NCI-H460 (cell line): ENCODE measurements at regions not wholly inside any gene's neighbourhood (a gene's known extent, or its start where the extent isn't known, plus 50 kb on each side); places are given as distances from the start of the nearest gene placed in this dataset.

Experiments used
- DNase-seq: peaks from one replicate; pipeline ENCODE4 v3.0.0-alpha.2; 2016; ENCODE audit warnings: low read depth; ENCODE audit errors: extremely low read depth

GRCh38 chr6:4563156-4563555, 213.0 kb upstream of the CDYL start:
- no peak for DNase-seq

DNA sequence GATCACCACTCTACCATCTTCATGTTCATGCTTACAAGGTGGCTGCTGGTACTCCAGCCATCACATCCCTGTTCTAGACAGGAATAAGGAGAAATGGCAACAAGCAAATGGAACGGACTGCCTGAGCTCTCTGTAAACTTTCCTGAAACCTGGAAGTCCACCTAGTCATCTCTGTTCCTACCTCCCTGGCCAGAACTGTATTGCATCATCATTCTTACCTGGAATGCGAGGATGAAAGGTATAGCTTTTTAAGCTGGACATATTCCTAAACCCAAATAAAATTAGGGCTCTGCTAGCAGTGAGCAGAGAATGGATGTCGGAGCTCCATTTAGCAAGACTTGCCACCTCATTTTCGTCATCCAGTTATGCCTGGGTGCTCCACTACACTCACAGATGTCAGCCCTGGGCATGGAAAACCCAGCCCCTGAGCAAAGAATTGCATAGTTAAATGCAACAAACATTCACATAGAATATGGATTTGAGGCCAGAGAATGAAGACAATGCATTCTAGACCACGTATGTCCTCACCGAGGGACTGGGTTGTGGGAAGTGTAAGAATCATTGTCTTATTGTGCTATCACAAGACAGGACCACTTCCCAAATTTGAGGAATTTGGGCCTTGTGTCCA, 214.3 kb upstream of the CDYL start:
- DNase-seq, result no peak

- DNase-seq, result no peak
These were observed 215.1 kb upstream of the CDYL start for GRCh38 chr6:4561078-4561435.

- no peak for DNase-seq
These were observed 215.8 kb upstream of the CDYL start for GRCh38 chr6:4560221-4561077.

DNA sequence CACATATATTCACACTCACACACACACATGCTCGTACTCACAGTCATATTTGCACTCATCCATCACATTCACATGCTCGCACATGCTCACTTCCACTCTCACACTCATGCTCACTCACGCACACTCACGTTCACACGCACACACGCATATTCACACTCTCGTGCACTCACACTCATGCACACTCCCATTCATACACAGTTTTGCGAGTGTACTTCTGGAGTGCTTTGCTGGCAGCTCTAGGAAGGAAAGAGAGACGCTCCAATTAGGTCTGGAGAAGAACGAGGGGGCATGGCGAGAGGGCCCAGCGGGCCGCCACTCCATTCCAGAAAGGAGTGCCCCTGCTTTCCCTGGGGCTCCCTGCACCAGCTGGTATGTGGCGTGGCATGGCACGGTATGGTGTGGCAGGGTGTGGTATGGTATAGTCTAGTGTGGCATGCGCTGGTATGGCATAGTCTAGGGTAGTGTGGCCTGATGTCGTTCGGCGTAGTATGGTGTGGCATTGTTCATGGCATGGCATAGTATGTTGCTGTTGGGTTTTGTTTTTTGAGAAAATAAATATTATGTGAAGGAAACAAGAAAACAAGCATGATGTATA, 216.8 kb upstream of the CDYL start:
- DNase-seq, result no peak

DNA sequence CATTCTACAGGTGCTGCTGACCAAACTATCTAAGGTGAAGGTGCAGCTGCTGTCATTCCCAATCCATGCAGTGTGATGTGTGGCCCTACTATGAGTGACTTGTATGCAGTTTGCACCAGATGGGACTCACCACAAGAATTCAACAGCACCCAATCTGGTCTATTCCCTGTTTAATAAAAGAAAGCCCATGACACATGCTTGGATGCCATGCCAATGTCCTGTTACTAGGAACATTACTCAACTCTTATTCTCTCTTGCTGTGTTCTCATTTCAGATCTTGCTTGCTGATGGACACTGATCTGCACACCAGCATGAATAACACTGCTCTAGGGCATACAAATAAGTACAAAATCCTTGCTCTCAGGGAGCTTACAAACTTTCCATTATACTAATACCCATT, 221.6 kb upstream of the CDYL start:
- DNase-seq, result no peak

GRCh38 chr6:4553387-4553786, 222.8 kb upstream of the CDYL start:
- no peak for DNase-seq

DNA sequence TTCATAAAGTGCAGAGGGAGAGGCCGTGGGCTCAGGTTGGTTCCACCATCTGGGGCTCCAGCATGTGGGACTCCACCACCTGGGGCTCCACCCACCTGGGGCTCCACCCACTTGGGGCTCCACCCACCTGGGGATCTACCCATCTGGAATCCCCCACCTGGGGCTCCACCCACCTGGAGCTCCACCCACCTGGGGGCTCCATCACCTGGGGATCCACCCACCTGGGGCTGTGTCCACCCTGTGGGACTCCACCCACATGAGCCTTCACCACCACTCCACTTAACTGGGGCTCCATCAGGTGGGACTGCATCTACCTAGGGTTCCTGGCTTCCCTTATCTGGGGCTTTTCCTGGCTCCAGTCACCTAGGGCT, 226.0 kb upstream of the CDYL start:
- no peak for DNase-seq

DNA sequence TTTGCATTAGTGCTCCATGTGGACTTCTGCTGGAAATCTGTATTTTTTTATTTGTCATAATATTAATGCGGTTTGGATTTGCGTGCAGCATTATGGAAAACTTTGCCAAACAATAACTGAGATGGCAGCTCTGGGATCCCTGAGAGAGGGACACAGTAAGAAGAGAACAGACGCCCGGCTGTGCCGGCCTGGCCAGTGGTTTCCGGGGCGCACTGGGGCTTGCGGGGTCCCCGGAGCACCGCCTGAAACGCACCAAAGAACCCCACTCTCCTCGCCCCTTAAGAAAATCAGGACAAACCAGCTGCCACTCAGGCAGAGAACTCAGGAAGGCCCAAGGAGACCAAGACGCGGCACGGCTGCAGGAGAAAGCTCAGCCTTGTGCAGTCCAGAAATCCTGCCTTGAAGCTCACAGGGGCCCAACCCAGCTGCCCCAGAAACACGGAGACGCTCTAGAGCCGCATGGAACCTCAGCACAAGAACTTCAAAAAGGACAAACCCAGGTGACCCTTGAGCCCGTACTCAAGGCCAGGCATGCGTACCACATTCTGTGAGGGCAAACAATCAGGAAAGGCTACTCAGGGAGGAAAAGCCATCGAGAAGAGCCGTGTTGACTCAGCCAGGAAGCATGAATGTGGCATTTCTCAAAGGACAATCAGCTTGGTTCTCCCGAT, 226.5 kb upstream of the CDYL start:
- no peak for DNase-seq

DNA sequence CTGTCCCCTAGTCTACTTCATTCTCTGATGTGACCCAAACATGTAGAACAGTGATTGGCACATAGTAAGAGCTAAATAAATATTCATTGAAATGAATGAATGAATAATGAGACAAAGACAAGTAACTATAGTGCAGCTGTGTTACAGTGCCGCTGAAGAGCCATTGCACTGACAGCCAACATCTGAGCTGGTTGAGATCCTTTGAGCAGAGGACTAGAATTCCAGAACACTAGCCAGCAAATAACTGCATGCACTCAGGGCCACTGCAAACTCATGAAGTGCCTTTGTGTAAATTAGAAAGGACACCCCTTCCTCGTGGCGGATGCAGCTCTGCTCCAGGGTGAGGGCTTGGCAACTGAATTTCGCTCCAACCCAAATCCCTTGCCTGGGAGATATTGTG, 230.3 kb upstream of the CDYL start:
- DNase-seq, result no peak

DNA sequence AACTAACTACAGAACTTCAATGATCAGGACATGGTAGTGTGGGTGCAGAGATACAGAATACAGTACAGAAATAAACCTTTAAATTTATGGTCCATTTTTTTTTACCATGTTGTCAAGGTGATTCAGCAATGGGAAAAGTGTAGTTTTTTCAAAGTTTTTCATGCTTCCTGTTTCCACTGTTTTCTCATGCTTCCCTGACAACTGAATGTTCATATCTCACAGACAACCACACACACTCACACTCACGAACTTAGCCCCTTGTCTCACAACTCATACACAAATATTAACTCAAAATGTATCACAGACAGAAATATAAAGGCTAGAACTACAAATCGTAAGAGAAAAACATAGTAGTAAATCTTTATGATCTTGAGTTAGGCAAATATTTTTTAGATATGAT, 232.6 kb upstream of the CDYL start:
- no peak for DNase-seq

- DNase-seq, result no peak
These were observed 242.6 kb upstream of the CDYL start for GRCh38 chr6:4533576-4533975.

DNA sequence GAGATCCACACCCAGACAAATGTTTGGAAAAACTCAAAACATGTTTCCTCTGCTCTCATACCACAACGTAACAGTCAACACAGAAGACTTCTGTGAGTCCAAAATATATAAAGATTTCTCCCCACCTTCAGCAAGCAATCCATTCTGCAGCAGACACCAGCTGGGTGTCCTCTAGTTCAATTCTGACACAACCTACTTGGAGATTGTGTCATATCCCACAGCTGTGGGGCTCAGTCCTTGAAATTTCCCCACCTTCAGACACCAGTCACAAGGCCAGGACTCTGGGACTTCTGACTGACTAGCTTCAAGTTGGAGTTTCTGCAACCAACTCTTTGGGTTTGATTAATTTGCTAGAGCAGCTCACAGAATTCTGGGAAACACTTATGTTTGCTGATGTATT, 244.8 kb upstream of the CDYL start:
- no peak for DNase-seq

DNA sequence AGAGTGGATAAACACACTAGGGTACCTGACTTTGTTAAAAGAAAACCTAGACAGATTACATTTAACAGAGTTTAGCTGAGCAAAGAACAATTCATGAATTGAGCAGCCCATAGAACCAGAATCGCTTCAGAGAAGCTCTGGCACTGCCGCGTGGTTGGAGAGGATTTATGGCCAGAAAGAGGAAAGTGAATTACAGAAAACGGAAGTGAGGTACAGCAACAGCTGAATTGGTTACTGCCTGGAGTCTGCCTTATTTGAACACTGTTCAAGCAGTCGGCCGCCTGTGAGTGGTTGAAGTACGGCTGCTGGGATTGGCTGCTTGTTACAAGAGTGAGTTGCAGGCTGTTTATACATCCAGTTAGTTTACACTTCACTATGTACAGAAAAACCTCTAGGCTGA, 253.8 kb upstream of the CDYL start:
- no peak for DNase-seq

DNA sequence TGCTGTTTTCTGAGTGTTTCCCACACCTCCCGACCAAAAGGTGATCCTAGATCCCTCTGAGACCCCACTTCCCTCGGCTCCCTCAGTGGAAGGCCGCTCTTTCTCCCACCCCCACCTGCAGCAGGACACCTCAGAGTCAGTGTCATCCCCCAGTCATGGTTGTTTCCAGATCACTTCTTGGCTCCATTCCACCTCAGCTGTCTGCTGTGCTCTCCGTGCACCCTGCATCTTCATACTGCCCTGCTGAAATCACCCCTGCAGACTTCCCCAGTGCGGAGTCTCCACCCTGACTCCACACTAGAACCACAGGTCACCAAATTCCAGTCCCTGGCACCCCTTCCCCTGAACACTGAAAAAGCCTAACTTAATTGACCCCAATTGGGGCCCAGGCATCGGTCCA, 255.1 kb upstream of the CDYL start:
- no peak for DNase-seq

GRCh38 chr6:4518506-4518905, 257.7 kb upstream of the CDYL start:
- DNase-seq, result no peak

- no peak for DNase-seq
These were observed 260.0 kb upstream of the CDYL start for GRCh38 chr6:4516206-4516605.

DNA sequence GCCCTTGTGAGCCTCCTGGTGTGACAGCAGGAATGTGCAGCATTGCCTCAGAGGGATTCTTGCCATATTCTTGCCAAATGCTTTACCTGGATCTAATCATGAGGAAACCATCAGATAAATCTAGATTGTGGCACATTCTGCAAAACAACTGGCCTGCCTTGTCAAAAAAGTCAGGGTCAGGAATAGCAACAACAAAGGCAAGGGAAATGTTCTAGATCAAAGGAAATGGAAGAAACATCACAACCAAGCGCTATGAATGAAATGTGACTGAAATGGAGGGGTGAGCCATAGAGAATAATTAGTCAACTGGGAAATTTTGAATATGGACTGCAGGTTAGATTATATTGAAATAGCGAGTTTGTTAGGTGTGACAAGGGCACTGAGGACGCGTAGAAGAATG, 262.6 kb upstream of the CDYL start:
- DNase-seq, result no peak

DNA sequence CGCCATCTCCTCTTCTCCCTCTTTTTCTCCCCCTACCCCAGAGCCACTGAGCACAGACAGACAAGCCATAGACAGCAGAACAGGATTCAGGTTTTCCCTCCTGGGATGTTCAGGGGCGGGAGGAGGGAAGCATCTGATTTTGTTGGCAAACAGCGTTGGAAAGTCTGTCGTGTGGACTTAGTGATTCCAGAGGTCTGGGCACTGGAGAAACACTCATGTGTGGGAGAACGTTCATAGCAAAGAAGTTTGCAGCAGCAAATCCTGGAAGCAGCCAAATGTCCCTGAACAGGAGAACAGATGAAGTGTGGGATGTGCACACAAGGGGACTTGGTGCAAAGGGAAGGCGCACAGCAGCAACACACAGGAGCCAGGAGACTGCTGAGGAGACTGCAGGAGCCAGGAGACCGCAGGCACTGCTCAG, 264.1 kb upstream of the CDYL start:
- no peak for DNase-seq

GRCh38 chr6:4511641-4512020, 264.6 kb upstream of the CDYL start:
- DNase-seq, result no peak

GRCh38 chr6:4510906-4511640, 265.1 kb upstream of the CDYL start:
- DNase-seq, result no peak
